Activated CD4-positive, alpha-beta T cell treated with anti-CD3 and anti-CD28 coated beads, Interleukin-2, amount 10 ng/mL, durations not matched to agents 24 days and 14 days (primary cell): ENCODE measurements at regions not wholly inside any gene's neighbourhood (a gene's known extent, or its start where the extent isn't known, plus 50 kb on each side); places are given as distances from the start of the nearest gene placed in this dataset.
"Not testable (repeated sequence)": the region's sequence is repeated elsewhere in the genome, so short reads cannot be mapped to it uniquely, and the experiment has no call there.

ENCODE experiments used
- DNase-seq: peaks from one replicate; pipeline ENCODE4 v3.0.0; 2022
- H3K27ac Mint-ChIP-seq: one replicate; pipeline ENCODE4 v1.8.0; 2022; ENCODE audit warnings: mild to moderate bottlenecking, mixed read lengths
- H3K27me3 Mint-ChIP-seq: one replicate; pipeline ENCODE4 v1.8.0; 2022; ENCODE audit warnings: mixed read lengths
- H3K36me3 Mint-ChIP-seq: one replicate; pipeline ENCODE4 v1.8.0; 2022; ENCODE audit warnings: low read depth, mild to moderate bottlenecking, mixed read lengths
- H3K4me1 Mint-ChIP-seq: one replicate; pipeline ENCODE4 v1.8.0; 2021; ENCODE audit warnings: mixed read lengths
- H3K4me3 Mint-ChIP-seq: one replicate; pipeline ENCODE4 v1.8.0; 2022; ENCODE audit warnings: mild to moderate bottlenecking, moderate library complexity, mixed read lengths
- H3K9me3 Mint-ChIP-seq: one replicate; pipeline ENCODE4 v1.8.0; 2021; ENCODE audit warnings: mixed read lengths
- intact Hi-C: fragments of 100-400 bp; cut with micrococcal nuclease; formaldehyde crosslinking; loops from one replicate; pipeline ENCODE4 v1.15.1; 2023

DNA sequence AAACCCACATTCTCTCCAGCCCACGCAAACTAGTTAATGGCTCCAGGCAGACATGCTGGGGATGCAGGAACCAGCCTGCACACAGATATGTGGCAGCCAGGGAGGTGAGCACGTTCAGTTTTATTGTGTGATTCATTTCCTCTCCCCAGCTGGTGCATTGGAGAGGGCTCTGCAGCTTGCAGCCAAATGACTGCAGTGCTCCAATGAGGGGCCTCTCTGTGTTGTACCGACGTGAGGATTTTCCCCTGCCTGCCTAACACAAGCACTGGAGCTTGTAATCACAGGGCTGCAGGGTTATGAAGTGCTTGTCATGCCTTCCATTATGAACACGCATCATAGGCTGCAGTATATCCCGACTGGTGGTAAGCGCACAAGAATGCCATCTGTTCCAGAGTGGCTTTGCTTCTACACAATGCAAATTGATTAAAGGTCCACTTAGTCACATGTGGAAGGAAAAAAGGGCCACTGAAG, 92.3 kb upstream of the THUMPD2 start:
- intact Hi-C loops: no loop called here
- no peak for DNase-seq
- H3K4me1 Mint-ChIP-seq: no peaks in the 10 kb centered on the region
- no peak overlapping the region for H3K27ac Mint-ChIP-seq
- no peaks in the 10 kb centered on the region for H3K9me3 Mint-ChIP-seq
- H3K27me3 Mint-ChIP-seq: peaks cover 1% of the 10 kb centered on the region
- no peaks in the 10 kb centered on the region for H3K36me3 Mint-ChIP-seq
- no peak overlapping the region for H3K4me3 Mint-ChIP-seq

DNA sequence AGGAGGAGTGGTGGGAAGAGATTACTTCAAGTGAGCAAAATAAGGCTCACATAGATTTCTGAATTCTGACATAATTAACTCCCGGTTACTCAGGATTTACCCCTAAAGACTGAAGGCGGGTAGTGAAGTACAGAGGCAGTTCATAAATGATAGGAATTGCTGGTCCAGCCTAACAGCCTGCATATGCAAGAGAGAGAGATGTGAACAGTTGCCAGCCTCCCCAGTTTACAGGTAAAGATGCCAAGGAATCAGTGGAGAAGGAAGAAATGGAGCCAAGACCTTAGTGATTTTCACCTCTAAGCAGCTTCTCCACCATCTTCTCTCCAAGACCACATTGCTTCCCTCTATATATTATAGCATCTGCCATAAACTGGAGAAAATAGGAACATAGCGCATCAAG, 91.8 kb upstream of the THUMPD2 start:
- no peaks in the 10 kb centered on the region for H3K4me1 Mint-ChIP-seq
- no peak overlapping the region for H3K27ac Mint-ChIP-seq
- H3K9me3 Mint-ChIP-seq: no peaks in the 10 kb centered on the region
- intact Hi-C loops: no loop called here
- DNase-seq: no peak
- no peak overlapping the region for H3K4me3 Mint-ChIP-seq
- peaks cover 1% of the 10 kb centered on the region for H3K27me3 Mint-ChIP-seq
- H3K36me3 Mint-ChIP-seq: no peaks in the 10 kb centered on the region

DNA sequence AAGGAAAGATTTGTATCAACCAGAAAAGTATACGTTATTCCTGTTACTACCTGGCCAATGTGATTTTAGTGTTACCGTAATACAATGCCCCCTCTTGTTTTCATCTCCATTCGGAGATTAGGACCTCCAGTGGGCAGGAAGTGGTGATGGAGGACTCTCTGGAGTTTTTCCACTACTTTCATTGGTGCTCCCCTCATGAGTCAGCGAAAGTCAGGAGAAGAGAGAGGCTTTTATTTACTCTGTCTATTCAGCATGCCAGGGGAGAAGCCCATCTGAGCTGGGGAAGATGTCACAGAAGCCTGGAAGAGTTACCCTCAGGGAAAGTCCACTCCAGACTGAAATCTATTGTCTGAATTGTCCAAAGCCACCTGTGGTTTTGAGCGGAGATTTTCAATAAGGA, 88.2 kb upstream of the THUMPD2 start:
- no peak for DNase-seq
- no peak overlapping the region for H3K27ac Mint-ChIP-seq
- peaks cover 3% of the 10 kb centered on the region for H3K27me3 Mint-ChIP-seq
- H3K9me3 Mint-ChIP-seq: peaks cover 13% of the 10 kb centered on the region
- intact Hi-C loops: no loop called here
- H3K36me3 Mint-ChIP-seq: no peaks in the 10 kb centered on the region
- H3K4me1 Mint-ChIP-seq: no peaks in the 10 kb centered on the region
- no peak overlapping the region for H3K4me3 Mint-ChIP-seq

DNA sequence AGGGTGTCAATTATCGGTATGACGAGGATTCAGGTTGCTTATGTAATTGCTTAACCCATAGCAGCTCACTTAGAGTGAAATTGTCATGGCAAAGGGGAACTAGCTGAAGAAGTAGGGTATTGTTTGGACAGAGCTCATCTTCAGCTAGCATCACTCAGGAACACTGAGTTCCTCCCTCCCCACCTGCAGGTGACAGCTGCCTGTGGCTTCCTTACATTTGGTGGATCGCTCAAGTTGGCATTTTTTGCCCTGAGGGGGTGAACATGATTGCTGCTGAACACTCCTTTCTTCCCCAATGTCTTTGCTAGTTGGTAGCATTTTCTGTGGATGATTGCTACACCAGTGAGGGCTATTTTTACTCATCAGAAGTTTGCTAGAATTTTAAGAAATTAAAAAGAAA, 86.7 kb upstream of the THUMPD2 start:
- no peaks in the 10 kb centered on the region for H3K36me3 Mint-ChIP-seq
- no peak overlapping the region for H3K27ac Mint-ChIP-seq
- no peak overlapping the region for H3K4me3 Mint-ChIP-seq
- H3K27me3 Mint-ChIP-seq: peaks cover 3% of the 10 kb centered on the region
- peaks cover 13% of the 10 kb centered on the region for H3K9me3 Mint-ChIP-seq
- intact Hi-C loops: no loop called here
- no peak for DNase-seq
- no peaks in the 10 kb centered on the region for H3K4me1 Mint-ChIP-seq

DNA sequence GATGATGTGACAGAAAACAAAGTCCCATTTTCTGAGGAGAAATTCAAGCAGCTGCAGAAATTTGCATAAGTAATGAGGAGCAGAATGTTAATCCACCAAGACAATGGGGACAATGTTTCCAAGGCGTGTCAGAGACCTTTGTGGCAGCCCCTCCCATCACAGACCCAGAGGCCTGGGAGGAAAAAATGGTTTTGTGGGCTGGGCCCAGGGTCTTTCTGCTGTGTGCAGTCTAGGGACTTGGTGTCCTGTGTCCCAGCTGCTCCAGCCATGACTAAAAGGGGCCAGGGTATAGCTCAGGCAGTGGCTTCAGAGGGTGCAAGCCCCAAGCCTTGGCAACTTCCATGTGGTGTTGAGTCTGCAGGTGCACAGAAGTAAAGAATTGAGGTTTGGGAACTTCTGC, 84.6 kb upstream of the THUMPD2 start:
- H3K4me1 Mint-ChIP-seq, H3K27me3 Mint-ChIP-seq, H3K36me3 Mint-ChIP-seq, H3K4me3 Mint-ChIP-seq, DNase-seq, intact Hi-C loops, H3K27ac Mint-ChIP-seq: not testable (repeated sequence)
- H3K9me3 Mint-ChIP-seq: peaks cover 13% of the 10 kb centered on the region

DNA sequence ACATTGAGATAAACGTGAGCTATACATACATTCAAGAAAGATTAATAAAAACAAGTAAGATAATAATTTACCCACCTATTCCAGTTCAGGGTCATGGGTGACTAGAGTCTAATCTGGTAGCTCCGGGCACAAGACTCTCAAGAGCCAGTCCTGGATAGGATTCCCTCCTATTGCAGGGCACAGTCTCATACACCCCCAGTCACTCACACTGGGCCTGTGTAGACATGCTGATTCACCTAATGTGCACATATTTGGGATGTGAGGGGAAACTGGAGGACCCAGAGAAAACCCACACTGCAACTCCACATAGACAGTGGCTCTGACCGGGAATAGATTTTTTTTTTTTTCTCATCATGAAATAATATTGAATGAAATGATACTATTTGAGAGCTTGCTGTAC, 81.5 kb upstream of the THUMPD2 start:
- intact Hi-C loops: no loop called here
- H3K9me3 Mint-ChIP-seq: peaks cover 13% of the 10 kb centered on the region
- no peak for DNase-seq
- no peak overlapping the region for H3K27ac Mint-ChIP-seq
- H3K4me3 Mint-ChIP-seq: no peak overlapping the region
- peaks cover 13% of the 10 kb centered on the region for H3K27me3 Mint-ChIP-seq
- no peaks in the 10 kb centered on the region for H3K4me1 Mint-ChIP-seq
- H3K36me3 Mint-ChIP-seq: no peaks in the 10 kb centered on the region

DNA sequence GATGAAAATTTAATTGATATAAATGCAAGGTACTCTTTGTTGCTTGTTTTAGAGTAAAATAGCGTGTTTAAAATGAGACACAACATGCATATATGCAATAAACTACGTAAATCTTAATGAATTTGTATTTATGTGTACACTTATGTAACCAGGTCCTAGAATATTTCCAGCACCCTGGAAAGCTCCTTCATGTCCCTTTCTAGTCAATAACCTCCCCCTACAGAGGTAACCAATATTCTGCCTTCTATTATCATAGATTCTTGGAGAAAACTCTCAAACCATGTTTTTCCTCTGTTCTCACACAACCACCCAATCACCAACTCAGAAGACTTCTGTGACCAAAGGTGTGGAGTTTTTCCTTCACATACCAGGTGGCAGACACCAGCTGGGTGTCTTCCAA, 79.6 kb upstream of the THUMPD2 start:
- no peak for DNase-seq
- no peaks in the 10 kb centered on the region for H3K4me1 Mint-ChIP-seq
- intact Hi-C loops: no loop called here
- H3K4me3 Mint-ChIP-seq: no peak overlapping the region
- H3K27me3 Mint-ChIP-seq: peaks cover 20% of the 10 kb centered on the region
- peaks cover 8% of the 10 kb centered on the region for H3K9me3 Mint-ChIP-seq
- no peak overlapping the region for H3K27ac Mint-ChIP-seq
- H3K36me3 Mint-ChIP-seq: no peaks in the 10 kb centered on the region

DNA sequence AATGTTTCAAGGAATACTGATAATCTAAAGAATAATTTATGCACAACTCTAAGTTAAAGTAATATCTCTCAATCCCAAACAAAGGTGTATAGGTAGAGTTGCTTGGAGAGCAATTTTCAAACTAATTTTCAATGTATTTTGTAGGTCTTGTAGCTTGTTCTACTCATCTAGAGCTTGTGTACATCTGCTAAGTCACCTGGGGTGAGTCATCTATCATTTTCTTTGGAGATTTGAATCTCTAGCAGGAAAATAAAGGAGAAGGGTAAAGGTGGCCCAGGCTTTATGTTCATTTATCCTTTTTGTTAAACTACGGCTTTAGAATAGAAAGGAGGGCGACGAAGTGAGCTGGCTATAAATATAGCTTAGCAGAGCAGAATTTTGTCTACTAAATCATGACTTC, 76.8 kb upstream of the THUMPD2 start:
- no peaks in the 10 kb centered on the region for H3K36me3 Mint-ChIP-seq
- no peak for DNase-seq
- H3K27ac Mint-ChIP-seq: no peak overlapping the region
- no peaks in the 10 kb centered on the region for H3K9me3 Mint-ChIP-seq
- H3K4me1 Mint-ChIP-seq: peaks cover 6% of the 10 kb centered on the region
- no peak overlapping the region for H3K4me3 Mint-ChIP-seq
- H3K27me3 Mint-ChIP-seq: peaks cover 28% of the 10 kb centered on the region
- intact Hi-C loops: no loop called here

DNA sequence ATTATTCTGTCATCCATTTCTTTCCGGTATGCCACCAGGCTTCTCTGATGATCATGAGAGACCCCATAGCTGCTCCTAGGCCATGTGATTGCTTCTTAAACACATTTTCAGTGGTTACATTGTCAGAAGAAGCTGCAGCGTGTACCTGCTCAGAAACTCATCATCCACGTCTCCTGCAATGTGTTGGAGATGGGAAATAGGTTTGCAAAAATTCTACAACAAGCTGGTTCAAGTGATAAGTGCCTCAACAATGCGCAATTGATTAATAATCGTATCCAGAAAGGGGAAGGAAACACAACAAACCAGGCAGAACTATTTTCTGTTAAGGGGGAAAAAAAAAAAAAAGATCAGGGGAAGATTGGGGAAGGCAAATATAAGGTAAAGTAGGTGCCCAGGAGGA, 75.7 kb upstream of the THUMPD2 start:
- DNase-seq: no peak
- Mint-ChIP-seq H3K36me3 (no peaks in the 10 kb centered on the region), H3K27ac (no peak overlapping the region), H3K4me3 (no peak overlapping the region), H3K27me3 (peaks cover 29% of the 10 kb centered on the region), H3K9me3 (no peaks in the 10 kb centered on the region), H3K4me1 (peaks cover 6% of the 10 kb centered on the region)
- intact Hi-C loops: no loop called here

DNA sequence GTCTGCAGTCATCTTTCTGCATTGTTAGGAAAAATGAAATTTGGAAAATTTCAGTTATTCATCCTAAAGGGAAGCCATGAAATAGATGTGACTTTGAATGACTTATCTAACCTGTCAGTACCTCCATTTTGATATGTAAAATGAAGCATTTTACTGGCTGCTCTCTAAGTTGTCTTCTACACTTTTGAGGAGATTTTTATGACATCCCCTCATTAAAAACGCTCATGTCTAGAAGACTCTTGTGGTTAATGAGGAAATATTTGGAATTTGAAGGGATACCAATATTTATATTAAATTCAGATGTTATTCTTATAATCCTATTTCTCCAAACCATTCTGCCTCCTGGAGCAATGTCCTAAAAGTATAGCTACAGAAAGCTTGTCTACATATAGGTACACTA, 73.8 kb upstream of the THUMPD2 start:
- Mint-ChIP-seq H3K27me3 (peaks cover 29% of the 10 kb centered on the region), H3K36me3 (no peaks in the 10 kb centered on the region), H3K27ac (no peak overlapping the region), H3K4me1 (peaks cover 6% of the 10 kb centered on the region), H3K9me3 (no peaks in the 10 kb centered on the region), H3K4me3 (no peak overlapping the region)
- intact Hi-C loops: no loop called here
- no peak for DNase-seq

DNA sequence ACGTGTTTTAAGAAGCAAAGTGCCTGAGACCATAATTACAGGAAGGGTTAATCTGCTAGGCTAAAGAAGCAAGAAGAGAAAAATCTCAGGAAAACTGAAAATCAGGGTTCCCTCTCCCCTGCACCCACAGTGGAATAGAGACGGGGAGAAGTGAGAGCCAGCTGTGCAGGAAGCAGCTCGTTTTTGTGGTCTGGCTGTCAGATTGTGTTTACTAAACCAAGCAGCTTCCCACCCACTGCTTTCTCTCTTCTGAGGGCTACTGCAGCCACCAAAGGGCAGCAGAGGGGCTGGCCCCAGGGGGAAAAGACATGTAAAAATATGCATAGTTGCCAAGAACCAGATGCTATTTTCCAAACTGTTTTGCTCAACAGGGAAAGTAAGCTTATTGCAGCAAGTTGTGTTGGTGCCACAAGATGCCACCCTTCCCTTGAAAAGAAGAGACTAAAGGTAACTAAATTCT, 72.6 kb upstream of the THUMPD2 start:
- intact Hi-C loops: no loop called here
- no peak for DNase-seq
- Mint-ChIP-seq H3K27me3 (peaks cover 27% of the 10 kb centered on the region), H3K36me3 (no peaks in the 10 kb centered on the region), H3K27ac (no peak overlapping the region), H3K9me3 (no peaks in the 10 kb centered on the region), H3K4me3 (no peak overlapping the region), H3K4me1 (peaks cover 6% of the 10 kb centered on the region)

DNA sequence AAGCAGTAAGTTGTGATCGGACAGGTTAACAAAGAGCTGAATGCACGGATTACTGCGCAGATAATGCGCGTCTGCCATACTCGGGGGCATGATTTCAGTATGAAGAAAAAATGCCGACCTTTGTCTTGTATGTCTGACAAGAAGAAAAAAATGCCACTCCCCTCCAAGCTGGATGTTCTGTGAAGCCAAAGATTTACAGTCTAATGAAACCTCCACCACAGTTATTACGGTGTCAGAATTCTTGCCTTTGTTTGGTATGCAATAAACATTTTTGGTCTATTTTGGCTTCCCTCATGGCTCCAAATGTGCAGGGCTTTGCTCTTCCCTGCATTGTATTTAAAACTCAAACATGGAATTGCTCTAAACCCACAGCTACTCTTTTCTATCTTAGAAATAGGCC, 72.2 kb upstream of the THUMPD2 start:
- H3K4me3 Mint-ChIP-seq: no peak overlapping the region
- H3K36me3 Mint-ChIP-seq: no peaks in the 10 kb centered on the region
- intact Hi-C loops: no loop called here
- no peak overlapping the region for H3K27ac Mint-ChIP-seq
- no peaks in the 10 kb centered on the region for H3K9me3 Mint-ChIP-seq
- peaks cover 25% of the 10 kb centered on the region for H3K27me3 Mint-ChIP-seq
- H3K4me1 Mint-ChIP-seq: peaks cover 6% of the 10 kb centered on the region
- no peak for DNase-seq

DNA sequence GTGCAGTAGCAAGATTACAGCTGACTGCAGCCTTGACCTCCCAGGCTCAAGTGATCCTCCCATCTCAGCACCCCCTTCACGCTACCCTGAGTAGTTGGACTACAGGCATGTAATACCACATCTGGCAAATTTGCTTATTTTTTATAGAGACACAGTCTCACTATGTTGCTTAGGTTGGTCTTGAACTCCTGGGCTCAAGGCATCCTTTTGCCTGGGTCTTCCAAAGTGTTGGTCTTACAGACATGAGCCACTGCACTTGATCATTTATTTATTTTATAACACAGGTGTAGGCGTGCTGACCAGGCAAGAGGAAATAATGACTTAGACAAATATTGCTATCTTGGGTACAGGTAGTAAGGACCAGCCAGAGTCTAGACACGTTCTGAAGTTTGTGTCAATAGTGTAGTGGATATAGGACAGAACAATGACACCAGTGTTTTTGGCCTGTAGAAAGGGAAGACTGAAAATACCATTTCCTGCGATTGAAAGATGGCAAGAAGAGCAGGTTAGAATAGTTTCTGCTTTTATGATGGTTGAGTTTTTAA, 71.0 kb upstream of the THUMPD2 start:
- no peak overlapping the region for H3K4me3 Mint-ChIP-seq
- H3K4me1 Mint-ChIP-seq: peaks cover 6% of the 10 kb centered on the region
- no peaks in the 10 kb centered on the region for H3K36me3 Mint-ChIP-seq
- no peaks in the 10 kb centered on the region for H3K9me3 Mint-ChIP-seq
- no peak for DNase-seq
- intact Hi-C loops: no loop called here
- H3K27me3 Mint-ChIP-seq: peaks cover 16% of the 10 kb centered on the region
- no peak overlapping the region for H3K27ac Mint-ChIP-seq

DNA sequence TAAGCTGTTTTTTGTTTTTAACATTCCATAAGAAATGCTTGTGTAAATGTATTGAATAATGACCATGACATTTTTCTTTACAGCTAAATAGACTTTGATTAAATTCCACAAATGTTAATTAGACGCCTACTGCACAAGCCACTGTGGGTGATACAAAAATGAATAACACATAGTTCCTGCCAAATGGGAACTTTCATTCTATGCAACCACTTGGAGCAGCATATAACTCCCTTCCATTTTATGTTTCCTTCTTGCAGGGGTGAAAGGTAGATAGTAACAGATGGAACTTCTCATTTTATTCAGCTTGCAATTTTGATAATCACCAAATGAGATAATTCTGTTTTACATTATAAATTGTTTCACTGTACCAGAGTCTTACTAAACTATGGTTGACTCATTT, 70.0 kb upstream of the THUMPD2 start:
- Mint-ChIP-seq H3K27ac (no peak overlapping the region), H3K27me3 (peaks cover 9% of the 10 kb centered on the region), H3K4me1 (peaks cover 6% of the 10 kb centered on the region), H3K9me3 (no peaks in the 10 kb centered on the region), H3K36me3 (no peaks in the 10 kb centered on the region), H3K4me3 (no peak overlapping the region)
- DNase-seq: no peak
- intact Hi-C loops: no loop called here

DNA sequence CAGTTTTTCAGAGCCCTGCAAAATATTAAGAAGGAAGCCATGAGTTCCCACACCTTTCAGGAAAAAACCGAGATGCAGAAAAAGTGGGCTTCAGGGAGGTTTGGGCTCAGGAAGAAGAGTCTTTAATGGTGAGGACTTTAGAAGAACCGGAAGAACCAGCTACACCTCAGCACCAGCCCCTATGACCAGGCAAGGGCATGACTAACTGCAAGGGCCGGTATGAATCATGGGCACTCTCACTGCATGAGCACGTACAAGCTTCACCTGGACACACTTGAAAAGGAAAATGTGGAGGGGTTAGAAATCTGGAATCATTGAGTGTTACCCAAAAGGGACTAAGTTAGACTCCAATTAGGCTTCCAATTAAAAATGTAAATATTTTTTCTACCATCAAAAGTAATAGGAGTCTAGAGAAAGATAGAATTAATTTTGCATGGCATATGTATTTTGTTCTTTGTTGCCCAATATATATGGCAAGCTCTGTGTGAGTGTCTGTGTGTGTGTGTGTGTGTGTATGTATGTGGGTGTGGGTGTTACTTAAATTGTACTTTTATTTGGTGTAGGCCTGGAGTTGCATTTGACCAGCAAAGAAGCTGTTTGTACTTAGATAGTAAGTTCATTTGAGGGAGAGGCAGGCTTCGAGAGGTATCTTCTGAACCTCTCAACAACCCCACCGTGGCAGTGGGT, 66.5 kb upstream of the THUMPD2 start:
- Mint-ChIP-seq H3K36me3 (no peaks in the 10 kb centered on the region), H3K9me3 (no peaks in the 10 kb centered on the region), H3K4me1 (no peaks in the 10 kb centered on the region), H3K27ac (no peak overlapping the region), H3K27me3 (peaks cover 2% of the 10 kb centered on the region), H3K4me3 (no peak overlapping the region)
- intact Hi-C loops: no loop called here
- DNase-seq: no peak
